GM21390 (cell line): ENCODE measurements at regions not wholly inside any gene's neighbourhood (a gene's known extent, or its start where the extent isn't known, plus 50 kb on each side); places are given as distances from the start of the nearest gene placed in this dataset.

Source experiments
- ATAC-seq: cut with Tn5 transposase; IDR thresholded peaks from one replicate; pipeline ENCODE4 v1.9.1; 2021; ENCODE audit not compliant: unreplicated experiment

DNA sequence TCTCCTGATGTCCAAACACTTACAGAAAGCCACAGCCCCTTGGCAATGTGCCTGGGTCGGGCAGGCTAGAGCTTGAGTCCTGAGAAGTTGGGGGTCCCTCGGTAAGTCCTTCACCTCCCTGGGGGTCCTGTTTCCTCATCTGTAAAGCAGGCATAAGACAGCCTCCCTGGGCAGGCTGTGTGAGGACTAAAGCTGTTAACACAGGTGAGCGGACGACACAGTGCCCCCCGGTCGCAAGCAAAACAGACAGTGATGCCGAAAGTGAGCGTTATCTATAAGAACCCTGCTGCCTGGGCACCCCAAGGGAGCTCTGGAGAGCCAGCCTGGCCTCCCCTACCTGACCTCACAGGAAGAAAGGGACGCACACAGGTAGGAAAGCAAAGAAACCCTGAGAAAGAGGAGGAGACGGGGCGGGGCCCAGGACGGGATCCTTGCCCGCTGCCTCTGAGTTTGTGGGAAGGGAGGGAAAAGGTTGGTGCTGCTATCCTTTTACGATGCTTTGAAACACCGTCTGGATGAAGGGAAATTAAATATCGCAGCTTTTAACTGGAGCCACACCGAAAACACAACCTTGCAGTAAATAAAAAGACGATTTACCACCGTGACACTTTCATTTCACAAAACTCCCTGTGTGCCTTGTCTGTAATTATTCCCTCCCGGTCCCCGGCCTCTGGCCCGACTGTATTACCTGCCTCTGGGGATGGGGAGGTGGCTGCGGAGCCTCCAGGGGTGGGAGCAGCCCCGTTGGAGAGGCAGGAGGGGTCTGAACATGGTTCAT, 67.1 kb downstream of the ENGASE start:
- no peak for ATAC-seq

- no peak for ATAC-seq
Observed at GRCh38 chr17:79138826-79139225, 64.2 kb downstream of the ENGASE start.

DNA sequence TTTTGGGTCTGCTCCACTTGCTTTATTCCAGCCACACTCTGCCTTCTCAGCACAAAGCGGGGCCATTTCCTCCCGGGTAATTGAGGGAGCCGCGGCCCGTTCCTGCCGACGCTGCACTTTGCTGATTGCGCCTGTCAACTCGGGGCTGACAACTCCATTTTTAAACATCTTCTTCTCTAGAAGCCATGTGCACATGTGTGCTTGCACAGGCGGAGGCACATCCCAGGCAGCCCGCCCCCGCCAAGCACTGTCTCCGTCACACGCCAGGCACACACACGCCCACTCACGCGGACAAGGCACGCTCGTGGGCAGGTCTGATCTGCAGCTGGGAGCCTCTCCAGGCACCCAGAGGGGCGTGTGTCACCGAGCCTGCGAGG, 63.2 kb downstream of the ENGASE start:
- ATAC-seq, result no peak

DNA sequence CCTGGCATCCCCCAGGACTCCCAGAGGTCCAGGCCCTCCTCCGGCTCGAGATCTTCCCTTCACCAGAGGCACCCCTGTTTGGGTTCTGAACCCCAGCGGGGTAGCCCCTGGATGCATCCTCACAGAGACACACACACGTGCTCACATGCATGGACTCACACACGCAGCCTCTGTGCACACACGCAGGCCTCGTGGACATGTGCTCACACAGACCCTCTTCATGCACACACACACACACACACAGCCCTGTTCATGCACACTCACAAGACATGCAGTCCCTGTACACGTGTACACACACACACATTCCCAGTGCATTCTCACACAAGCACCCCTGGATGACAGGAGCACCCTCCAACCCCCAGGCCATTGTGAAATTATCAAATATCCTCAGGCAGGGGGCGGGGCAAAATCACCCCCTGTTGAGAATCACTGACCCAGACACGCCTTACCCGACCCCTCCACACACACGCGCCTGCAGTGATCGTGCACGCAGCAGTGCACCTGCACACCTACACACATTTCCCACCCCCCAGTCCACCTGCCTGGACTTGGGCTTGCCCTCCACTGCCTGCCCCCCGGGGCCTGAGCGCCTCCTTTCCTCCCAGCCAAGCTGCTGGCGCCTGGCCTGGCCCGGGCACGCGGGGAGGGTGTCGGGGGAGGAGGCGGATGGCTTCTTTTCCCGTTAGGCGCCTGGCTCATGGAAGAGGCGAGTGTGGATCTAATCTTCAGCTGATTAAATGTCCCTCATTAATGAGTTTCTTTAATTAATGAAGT, 62.6 kb downstream of the ENGASE start:
- no peak for ATAC-seq

DNA sequence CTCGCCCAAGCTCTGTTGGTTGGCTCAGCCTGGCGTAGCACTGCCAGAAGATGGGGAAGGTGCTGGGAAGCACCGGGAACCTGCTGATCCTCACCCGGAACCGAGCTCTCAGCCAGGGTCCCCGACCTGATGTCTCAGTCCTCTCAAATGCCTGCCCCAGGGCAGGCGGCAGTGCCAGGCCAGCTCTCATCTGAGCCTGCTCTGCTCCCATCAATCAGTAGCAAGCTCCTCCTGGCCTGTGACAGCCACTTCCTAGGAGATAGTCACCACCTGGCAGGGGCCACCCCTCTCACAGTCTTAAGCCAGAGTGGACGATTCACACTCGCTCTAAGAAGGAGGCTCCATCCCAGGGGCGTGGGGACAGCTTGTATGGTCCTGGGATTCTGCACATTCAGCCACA, 62.0 kb downstream of the ENGASE start:
- no peak for ATAC-seq
